Loucy (cell line): ENCODE measurements at regions not wholly inside any gene's neighbourhood (a gene's known extent, or its start where the extent isn't known, plus 50 kb on each side); places are given as distances from the start of the nearest gene placed in this dataset.

Experiments used
- H2AFZ ChIP-seq: fragments of 200-600 bp; sonication (generic); 2 replicates; pipeline ENCODE4 v1.6.0; 2016; ENCODE audit warnings: antibody characterized with exemption, mild to moderate bottlenecking, low read length, moderate library complexity
- H3F3A ChIP-seq: fragments of 200-600 bp; 2 replicates; pipeline ENCODE4 v1.6.0; 2016; ENCODE audit warnings: antibody characterized with exemption, low read depth, mild to moderate bottlenecking
- H3K27me3 ChIP-seq: fragments of 200-600 bp; sonication (generic); 2 replicates; pipeline ENCODE4 v1.6.1; 2014; ENCODE audit warnings: low read length, mild to moderate bottlenecking; ENCODE audit not compliant: insufficient read depth, poor library complexity, severe bottlenecking
- H3K36me3 ChIP-seq: fragments of 200-600 bp; sonication (generic); 2 replicates; pipeline ENCODE4 v1.6.1; 2016; ENCODE audit warnings: low read length; ENCODE audit not compliant: insufficient read depth
- H3K4me1 ChIP-seq: fragments of 200-600 bp; sonication (generic); 2 replicates; pipeline ENCODE4 v1.5.1; 2014; ENCODE audit warnings: low read length, mild to moderate bottlenecking; ENCODE audit not compliant: insufficient read depth, poor library complexity, severe bottlenecking
- H3K4me2 ChIP-seq: fragments of 200-600 bp; sonication (generic); 2 replicates; pipeline ENCODE4 v1.6.0; 2014; ENCODE audit warnings: antibody characterized with exemption, low read length, low read depth, mild to moderate bottlenecking; ENCODE audit not compliant: poor library complexity, severe bottlenecking
- H3K4me3 ChIP-seq: fragments of 200-600 bp; sonication (generic); 2 replicates; pipeline ENCODE4 v1.5.1; 2014; ENCODE audit warnings: low read length, mild to moderate bottlenecking, mixed read lengths; ENCODE audit not compliant: poor library complexity, severe bottlenecking
- H3K79me2 ChIP-seq: fragments of 200-600 bp; sonication (generic); 2 replicates; pipeline ENCODE4 v1.6.1; 2014; ENCODE audit warnings: low read length; ENCODE audit not compliant: insufficient read depth
- H3K9ac ChIP-seq: fragments of 200-600 bp; sonication (generic); 2 replicates; pipeline ENCODE4 v1.6.0; 2014; ENCODE audit warnings: mild to moderate bottlenecking, low read depth, low read length, moderate library complexity; ENCODE audit not compliant: poor library complexity, severe bottlenecking
- H3K9me2 ChIP-seq: fragments of 200-600 bp; sonication (generic); replicated peaks from 2 replicates; pipeline ENCODE4 v1.6.1; 2016; ENCODE audit warnings: low read depth, low read length, mixed read lengths
- H3K9me3 ChIP-seq: fragments of 200-600 bp; sonication (generic); 2 replicates; pipeline ENCODE4 v1.6.1; 2014; ENCODE audit warnings: mild to moderate bottlenecking, antibody characterized with exemption, low read length, low read depth; ENCODE audit not compliant: insufficient read depth
- H4K20me1 ChIP-seq: fragments of 200-600 bp; sonication (generic); 2 replicates; pipeline ENCODE4 v1.6.0; 2014; ENCODE audit warnings: antibody characterized with exemption, low read length, mild to moderate bottlenecking; ENCODE audit not compliant: insufficient read depth, poor library complexity, severe bottlenecking
- EZH2phosphoT487 ChIP-seq: fragments of 200-600 bp; IDR thresholded peaks from 2 replicates; pipeline ENCODE4 v1.6.1; 2018; ENCODE audit warnings: antibody characterized with exemption, mild to moderate bottlenecking, moderate library complexity, borderline replicate concordance
- TF ChIP-seq, protein P1 (sequence below): fragments of 200-600 bp; sonication (generic); conservative IDR thresholded peaks from 2 replicates; pipeline ENCODE4 v1.5.1; 2014; ENCODE audit warnings: mild to moderate bottlenecking, antibody characterized with exemption, low read length

DNA sequence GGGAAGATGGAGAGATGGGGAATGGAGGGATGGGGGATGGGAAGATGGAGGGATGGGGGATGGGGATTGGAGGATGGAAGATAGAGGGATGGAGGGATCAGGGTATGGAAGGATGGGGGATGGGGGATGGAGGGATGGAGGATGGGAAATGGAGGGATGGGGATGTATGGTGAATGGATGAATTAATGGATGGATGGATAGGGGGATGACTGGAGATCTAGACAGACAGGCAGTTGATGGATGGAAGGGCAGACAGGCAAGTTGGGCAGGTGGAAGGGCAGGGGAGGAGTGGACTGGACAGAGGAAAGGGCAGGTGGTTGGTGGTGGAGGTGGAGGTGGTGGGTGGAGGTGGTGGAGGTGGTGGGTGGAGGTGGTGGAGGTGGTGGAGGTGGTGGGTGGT, 167.2 kb downstream of the C9orf50 start:
- H3K27me3 ChIP-seq = no peaks in the 10 kb centered on the region
- peaks cover 6% of the 10 kb centered on the region for H3K4me1 ChIP-seq
- no peak overlapping the region for H2AFZ ChIP-seq
- no peaks in the 10 kb centered on the region for H3K9me2 ChIP-seq
- no peaks in the 10 kb centered on the region for H4K20me1 ChIP-seq
- H3F3A ChIP-seq = no peaks in the 10 kb centered on the region
- no peaks in the 10 kb centered on the region for H3K79me2 ChIP-seq
- H3K4me3 ChIP-seq = no peak overlapping the region
- no peaks in the 10 kb centered on the region for H3K9me3 ChIP-seq
- no peak for TF ChIP-seq EZH2phosphoT487
- TF ChIP-seq, protein P1, sequence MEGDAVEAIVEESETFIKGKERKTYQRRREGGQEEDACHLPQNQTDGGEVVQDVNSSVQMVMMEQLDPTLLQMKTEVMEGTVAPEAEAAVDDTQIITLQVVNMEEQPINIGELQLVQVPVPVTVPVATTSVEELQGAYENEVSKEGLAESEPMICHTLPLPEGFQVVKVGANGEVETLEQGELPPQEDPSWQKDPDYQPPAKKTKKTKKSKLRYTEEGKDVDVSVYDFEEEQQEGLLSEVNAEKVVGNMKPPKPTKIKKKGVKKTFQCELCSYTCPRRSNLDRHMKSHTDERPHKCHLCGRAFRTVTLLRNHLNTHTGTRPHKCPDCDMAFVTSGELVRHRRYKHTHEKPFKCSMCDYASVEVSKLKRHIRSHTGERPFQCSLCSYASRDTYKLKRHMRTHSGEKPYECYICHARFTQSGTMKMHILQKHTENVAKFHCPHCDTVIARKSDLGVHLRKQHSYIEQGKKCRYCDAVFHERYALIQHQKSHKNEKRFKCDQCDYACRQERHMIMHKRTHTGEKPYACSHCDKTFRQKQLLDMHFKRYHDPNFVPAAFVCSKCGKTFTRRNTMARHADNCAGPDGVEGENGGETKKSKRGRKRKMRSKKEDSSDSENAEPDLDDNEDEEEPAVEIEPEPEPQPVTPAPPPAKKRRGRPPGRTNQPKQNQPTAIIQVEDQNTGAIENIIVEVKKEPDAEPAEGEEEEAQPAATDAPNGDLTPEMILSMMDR = no peak
- H3K4me2 ChIP-seq = no peak overlapping the region
- H3K36me3 ChIP-seq = no peaks in the 10 kb centered on the region
- H3K9ac ChIP-seq = no peak overlapping the region

DNA sequence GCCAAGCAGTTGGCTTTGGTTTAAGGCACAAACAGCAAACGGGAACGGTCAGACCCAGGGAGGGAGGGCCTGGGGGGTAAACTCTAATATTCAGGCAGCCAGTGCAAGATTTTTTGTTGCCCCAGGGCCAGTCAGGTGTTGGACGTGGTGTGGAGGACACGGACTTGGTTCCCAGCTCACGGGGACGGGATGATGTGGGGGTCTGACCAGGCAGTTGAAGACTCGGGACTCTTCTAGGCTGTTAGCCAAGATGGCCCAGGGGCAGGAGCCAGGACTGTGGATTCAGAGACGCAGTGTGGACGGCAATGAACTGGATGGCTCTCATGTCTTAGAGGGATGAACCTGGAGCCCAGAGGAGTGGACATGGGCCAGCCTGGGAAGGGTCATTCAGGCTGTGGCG, 169.2 kb downstream of the C9orf50 start:
- H3K4me1 ChIP-seq = no peaks in the 10 kb centered on the region
- no peaks in the 10 kb centered on the region for H3F3A ChIP-seq
- H3K9me2 ChIP-seq = no peaks in the 10 kb centered on the region
- no peaks in the 10 kb centered on the region for H3K36me3 ChIP-seq
- no peaks in the 10 kb centered on the region for H3K27me3 ChIP-seq
- no peak overlapping the region for H3K9ac ChIP-seq
- no peak overlapping the region for H2AFZ ChIP-seq
- TF ChIP-seq, protein P1 = no peak
- TF ChIP-seq EZH2phosphoT487 = no peak
- H3K4me3 ChIP-seq = no peak overlapping the region
- H4K20me1 ChIP-seq = no peaks in the 10 kb centered on the region
- no peaks in the 10 kb centered on the region for H3K79me2 ChIP-seq
- H3K9me3 ChIP-seq = no peaks in the 10 kb centered on the region
- H3K4me2 ChIP-seq = no peak overlapping the region

DNA sequence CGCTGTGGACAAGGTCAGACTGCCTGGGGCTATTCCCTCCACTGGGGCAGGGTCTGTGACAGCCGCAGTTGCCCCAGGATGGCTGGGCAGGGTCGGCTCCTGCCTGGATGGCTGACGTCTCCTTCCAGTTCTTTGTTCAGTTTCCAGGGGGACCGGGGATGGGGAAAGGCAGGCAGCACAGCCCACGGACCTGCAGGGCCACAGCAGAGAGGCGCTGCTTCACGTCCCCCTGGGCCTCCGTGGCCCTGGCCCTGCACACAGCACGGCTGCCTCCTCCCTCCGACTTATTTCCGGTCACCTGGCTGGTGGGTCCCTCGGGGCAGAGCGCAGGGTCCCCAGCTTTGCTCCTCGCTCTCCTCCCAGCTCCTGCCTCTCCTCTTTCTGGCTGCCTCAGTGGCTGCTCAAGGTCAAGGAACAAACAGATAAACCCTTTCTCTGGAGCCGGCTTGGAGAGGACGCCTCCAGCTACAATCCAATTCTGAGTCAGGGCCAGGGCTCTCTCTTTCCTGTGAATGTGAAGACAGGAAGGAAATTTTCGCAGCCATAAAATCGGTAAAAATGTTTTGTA, 169.7 kb downstream of the C9orf50 start:
- Histone ChIP-seq H3F3A (no peaks in the 10 kb centered on the region), H3K4me2 (no peak overlapping the region), H4K20me1 (no peaks in the 10 kb centered on the region), H3K4me3 (no peak overlapping the region), H2AFZ (no peak overlapping the region), H3K4me1 (no peaks in the 10 kb centered on the region), H3K9ac (no peak overlapping the region), H3K9me2 (no peaks in the 10 kb centered on the region), H3K79me2 (no peaks in the 10 kb centered on the region), H3K36me3 (no peaks in the 10 kb centered on the region), H3K9me3 (no peaks in the 10 kb centered on the region), H3K27me3 (no peaks in the 10 kb centered on the region)
- TF ChIP-seq, protein P1 = no peak
- no peak for TF ChIP-seq EZH2phosphoT487
